ENCODE measurements at regions not wholly inside any gene's neighbourhood (a gene's known extent, or its start where the extent isn't known, plus 50 kb on each side); places are given as distances from the start of the nearest gene placed in this dataset.

GRCh38 chr10:63865210-63865609, 344.0 kb downstream of the REEP3 start (continued):
- no peak for TF ChIP-seq ZNF462 (CRISPR knock-in tag; IDR thresholded peaks at IDR 0.05)
- no peak for TF ChIP-seq JUNB (IDR thresholded peaks at IDR 0.05; ENCODE audit: unreplicated experiment)
- TF ChIP-seq, protein P1, sequence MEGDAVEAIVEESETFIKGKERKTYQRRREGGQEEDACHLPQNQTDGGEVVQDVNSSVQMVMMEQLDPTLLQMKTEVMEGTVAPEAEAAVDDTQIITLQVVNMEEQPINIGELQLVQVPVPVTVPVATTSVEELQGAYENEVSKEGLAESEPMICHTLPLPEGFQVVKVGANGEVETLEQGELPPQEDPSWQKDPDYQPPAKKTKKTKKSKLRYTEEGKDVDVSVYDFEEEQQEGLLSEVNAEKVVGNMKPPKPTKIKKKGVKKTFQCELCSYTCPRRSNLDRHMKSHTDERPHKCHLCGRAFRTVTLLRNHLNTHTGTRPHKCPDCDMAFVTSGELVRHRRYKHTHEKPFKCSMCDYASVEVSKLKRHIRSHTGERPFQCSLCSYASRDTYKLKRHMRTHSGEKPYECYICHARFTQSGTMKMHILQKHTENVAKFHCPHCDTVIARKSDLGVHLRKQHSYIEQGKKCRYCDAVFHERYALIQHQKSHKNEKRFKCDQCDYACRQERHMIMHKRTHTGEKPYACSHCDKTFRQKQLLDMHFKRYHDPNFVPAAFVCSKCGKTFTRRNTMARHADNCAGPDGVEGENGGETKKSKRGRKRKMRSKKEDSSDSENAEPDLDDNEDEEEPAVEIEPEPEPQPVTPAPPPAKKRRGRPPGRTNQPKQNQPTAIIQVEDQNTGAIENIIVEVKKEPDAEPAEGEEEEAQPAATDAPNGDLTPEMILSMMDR (conservative IDR thresholded peaks at IDR 0.05; ENCODE audit: low read depth in 2 of 2), result no peak
- no peak for TF ChIP-seq EZH2phosphoT487 (IDR thresholded peaks at IDR 0.05; ENCODE audit: unreplicated experiment)

- H3K4me3 ChIP-seq, result peak overlapping the region; percentile 39
- TF ChIP-seq, protein P1 (conservative IDR thresholded peaks at IDR 0.05; ENCODE audit: low read depth in 2 of 2), result peak; percentile 89 to 94
Measured at GRCh38 chr10:63866075-63866746, 345.0 kb downstream of the REEP3 start.

More at GRCh38 chr10:63866075-63866746, 345.0 kb downstream of the REEP3 start:
- Histone ChIP-seq H4K20me1 (replicated peaks; ENCODE audit: insufficient read depth) (no peaks in the 10 kb centered on the region), H2AFZ (peak overlapping the region; percentile 49; the same call in 1 of the 2 replicates), H3K27me3 (ENCODE audit: insufficient read depth) (no peaks in the 10 kb centered on the region), H3K4me2 (peak overlapping the region; percentile 62), H3K27ac (ENCODE audit: low read depth) (no peak overlapping the region), H3K79me2 (replicated peaks; ENCODE audit: insufficient read depth) (no peaks in the 10 kb centered on the region), H3K4me1 (ENCODE audit: insufficient read depth) (no peaks in the 10 kb centered on the region; the same call in 1 of the 2 replicates), H3K9me2 (ENCODE audit: insufficient read depth) (no peaks in the 10 kb centered on the region), H3F3A (replicated peaks; ENCODE audit: low read depth) (no peaks in the 10 kb centered on the region), H3K36me3 (ENCODE audit: insufficient read depth) (no peaks in the 10 kb centered on the region)
- Mint-ChIP-seq H3K27me3 (ENCODE audit: insufficient read depth, low read depth, poor library complexity) (peaks cover 5% of the 10 kb centered on the region), H3K4me3 (peak overlapping the region; percentile 65), H3K9me3 (no peaks in the 10 kb centered on the region), H3K27ac (no peak overlapping the region), H3K36me3 (ENCODE audit: low read depth) (no peaks in the 10 kb centered on the region), H3K4me1 (peaks cover 14% of the 10 kb centered on the region; the same call in 2 of the 3 replicates)
- ATAC-seq (peak; percentile 97), DNase-seq (ENCODE audit: low spot score) (peak; percentile 91)
